HCT116 (cell line): ENCODE measurements at regions not wholly inside any gene's neighbourhood (a gene's known extent, or its start where the extent isn't known, plus 50 kb on each side); places are given as distances from the start of the nearest gene placed in this dataset.

Source experiments
- ATAC-seq: fragments of 200-7000 bp; cut with Tn5 transposase; 2 replicates; pipeline ENCODE4 v1.9.1; 2020; ENCODE audit warnings: mild to moderate bottlenecking, moderate library complexity
- BruUV-seq: library from RNA; stranded (reverse); fragments of 400-500 nt; replicated peaks from 2 replicates; lab custom pipeline; 2021; lab: Mats Ljungman, UMichigan
- CTCF ChIA-PET: fragments of 300-600 bp; sonication (Branson Sonifier 250); formaldehyde crosslinking; loops from one replicate; lab custom pipeline; 2021; ENCODE audit warnings: antibody characterized with exemption; lab: Charles Lee
- POLR2A ChIA-PET: fragments of 300-600, 350-600 bp; sonication (Branson Sonifier 250); formaldehyde crosslinking; loops from one replicate; lab custom pipeline; 2021; ENCODE audit warnings: antibody characterized with exemption; lab: Charles Lee
- RAD21 ChIA-PET, 2 experiments: fragments of 300-600 bp; sonication (Branson Sonifier 250); formaldehyde crosslinking; loops; one replicate each; lab custom pipeline; 2023; ENCODE audit warnings: low total read pairs in 2 of 2; ENCODE audit not compliant: uncharacterized antibody in 2 of 2, unreplicated experiment in 2 of 2, low non-redundant PET in 1 of 2; lab: Charles Lee
- DNase-seq: peaks from one replicate; pipeline ENCODE4 v3.0.0-alpha.2; 2010; ENCODE audit warnings: low read depth, low spot score
- H2AFZ ChIP-seq: fragments of 200-600 bp; shearing (Covaris generic), sonication (generic); 2 replicates; pipeline ENCODE4 v1.6.1; 2017; ENCODE audit warnings: low read depth, mixed run types, mixed read lengths, antibody characterized with exemption, low read length; ENCODE audit not compliant: poor library complexity, severe bottlenecking
- H3K27ac ChIP-seq: 2 replicates; pipeline ENCODE4 v1.5.1; 2012; ENCODE audit warnings: low read depth, low read length
- H3K27me3 ChIP-seq: fragments of 200-600 bp; sonication (generic); 2 replicates; pipeline ENCODE4 v1.6.1; 2016; ENCODE audit warnings: mixed run types, low read length, mixed read lengths; ENCODE audit not compliant: insufficient read depth
- H3K36me3 ChIP-seq, 2 experiments: fragments of 200-500 bp in 1 of 2; fragments of 200-600 bp in 1 of 2; sonication (Bioruptor generic) in 1 of 2; sonication (generic) in 1 of 2; 2 replicates each; pipeline versions ENCODE4 v1.5.1 to v1.6.1; 2014 to 2016; ENCODE audit warnings: low read length in 2 of 2, inconsistent platforms in 1 of 2, mixed read lengths in 1 of 2, mixed run types in 1 of 2; ENCODE audit not compliant: insufficient read depth in 2 of 2, control insufficient read depth in 1 of 2
- H3K4me1 ChIP-seq, 2 experiments: fragments of 200-600 bp in 1 of 2; sonication (generic) in 1 of 2; 2 replicates each; pipeline versions ENCODE4 v1.5.1 to v1.6.1; 2012 to 2017; ENCODE audit warnings: low read length in 2 of 2, inconsistent platforms in 1 of 2, mild to moderate bottlenecking in 1 of 2, mixed read lengths in 1 of 2, mixed run types in 1 of 2, moderate library complexity in 1 of 2; ENCODE audit not compliant: insufficient read depth in 2 of 2, control insufficient read depth in 1 of 2
- H3K4me2 ChIP-seq: fragments of 200-600 bp; sonication (generic); 2 replicates; pipeline ENCODE4 v1.6.1; 2017; ENCODE audit warnings: mixed run types, low read length, mixed read lengths
- H3K4me3 ChIP-seq, 2 experiments: fragments of 200-600 bp in 1 of 2; sonication (generic) in 1 of 2; replicated peaks in 1 of 2; 2 replicates each; pipeline ENCODE4 v1.5.1; 2011 to 2016; ENCODE audit warnings: low read length in 2 of 2, control low read depth in 1 of 2, low read depth in 1 of 2, mild to moderate bottlenecking in 1 of 2, mixed read lengths in 1 of 2, mixed run types in 1 of 2
- H3K79me2 ChIP-seq: fragments of 200-600 bp; sonication (generic); 2 replicates; pipeline ENCODE4 v1.6.1; 2017; ENCODE audit warnings: mild to moderate bottlenecking, mixed run types, low read length, moderate library complexity, mixed read lengths; ENCODE audit not compliant: insufficient read depth
- H3K9ac ChIP-seq: fragments of 200-600 bp; sonication (generic); 2 replicates; pipeline ENCODE4 v1.6.1; 2016; ENCODE audit warnings: low read length, mixed read lengths
- H3K9me2 ChIP-seq: fragments of 200-600 bp; sonication (generic), shearing (Covaris generic); 2 replicates; pipeline ENCODE4 v1.6.1; 2017; ENCODE audit warnings: mixed run types, mild to moderate bottlenecking, moderate library complexity; ENCODE audit not compliant: insufficient read depth
- H3K9me3 ChIP-seq, 2 experiments: fragments of 200-500 bp in 1 of 2; fragments of 200-600 bp in 1 of 2; sonication (Bioruptor generic) in 1 of 2; sonication (generic) in 1 of 2; 2 replicates each; pipeline ENCODE4 v1.6.1; 2014 to 2017; ENCODE audit warnings: low read length in 2 of 2, mixed read lengths in 2 of 2, inconsistent platforms in 1 of 2, low read depth in 1 of 2, mild to moderate bottlenecking in 1 of 2, mixed run types in 1 of 2, moderate library complexity in 1 of 2; ENCODE audit not compliant: control insufficient read depth in 1 of 2, insufficient read depth in 1 of 2
- H4K20me1 ChIP-seq: fragments of 200-600 bp; sonication (generic), shearing (Covaris generic); 2 replicates; pipeline ENCODE4 v1.6.1; 2017; ENCODE audit warnings: mixed run types, mild to moderate bottlenecking, moderate library complexity; ENCODE audit not compliant: insufficient read depth
- CBX3 ChIP-seq: IDR thresholded peaks from 2 replicates; pipeline ENCODE4 v1.6.1; 2012; ENCODE audit warnings: low read depth
- CEBPB ChIP-seq: IDR thresholded peaks from 2 replicates; pipeline ENCODE4 v1.6.1; 2012; ENCODE audit warnings: low read depth
- EGR1 ChIP-seq: IDR thresholded peaks from 2 replicates; pipeline ENCODE4 v1.6.1; 2012; ENCODE audit warnings: low read depth
- EZH2 ChIP-seq: fragments of 200-600 bp; sonication (generic); IDR thresholded peaks from 2 replicates; pipeline ENCODE4 v1.6.1; 2017; ENCODE audit warnings: antibody characterized with exemption, mixed run types
- EZH2phosphoT487 ChIP-seq: fragments of 200-600 bp; IDR thresholded peaks from 2 replicates; pipeline ENCODE4 v1.6.1; 2018; ENCODE audit warnings: antibody characterized with exemption, borderline replicate concordance
- FOSL1 ChIP-seq: IDR thresholded peaks from 2 replicates; pipeline ENCODE4 v1.6.1; 2012; ENCODE audit warnings: low read depth
- JUND ChIP-seq: IDR thresholded peaks from 2 replicates; pipeline ENCODE4 v1.6.1; 2012
- POLR2A ChIP-seq: IDR thresholded peaks from 2 replicates; pipeline ENCODE4 v1.7.0; 2011; ENCODE audit warnings: borderline replicate concordance; ENCODE audit not compliant: insufficient read depth, insufficient read length; ENCODE audit errors: extremely low read depth
- RAD21 ChIP-seq: IDR thresholded peaks from 2 replicates; pipeline ENCODE4 v1.6.1; 2012; ENCODE audit warnings: low read depth, mild to moderate bottlenecking
- SIN3A ChIP-seq: IDR thresholded peaks from 2 replicates; pipeline ENCODE4 v1.6.1; 2012; ENCODE audit warnings: low read depth
- SP1 ChIP-seq: IDR thresholded peaks from 2 replicates; pipeline ENCODE4 v1.6.1; 2012; ENCODE audit warnings: low read depth
- SRF ChIP-seq: IDR thresholded peaks from 2 replicates; pipeline ENCODE4 v1.6.1; 2012; ENCODE audit warnings: low read depth
- TCF7L2 ChIP-seq: IDR thresholded peaks from 2 replicates; pipeline ENCODE4 v1.7.0; 2011; ENCODE audit warnings: borderline replicate concordance, inconsistent platforms; ENCODE audit not compliant: insufficient read depth, insufficient read length; ENCODE audit errors: extremely low read depth
- ZFX ChIP-seq: fragments of 450-650 bp; IDR thresholded peaks from 2 replicates; pipeline ENCODE4 v1.6.1; 2017
- ZNF274 ChIP-seq: fragments of 200-500 bp; sonication (Bioruptor generic); IDR thresholded peaks from 2 replicates; pipeline ENCODE4 v1.6.1; 2014; ENCODE audit warnings: mild to moderate bottlenecking, low read depth, low read length, inconsistent platforms
- intact Hi-C: fragments of 100-400 bp; cut with micrococcal nuclease; formaldehyde crosslinking; loops from 2 replicates; pipeline ENCODE4 v1.10.0; 2022
- TF ChIP-seq, protein P1 (sequence below): IDR thresholded peaks from 2 replicates; pipeline ENCODE4 v1.6.1; 2011; ENCODE audit warnings: mild to moderate bottlenecking, low read length, moderate library complexity; ENCODE audit not compliant: insufficient replicate concordance; ENCODE audit errors: extremely low read depth
- TF ChIP-seq, protein P2 (sequence below), 3 experiments: fragments of 200-600 bp in 1 of 3; sonication (generic) in 1 of 3; IDR thresholded peaks in 2 of 3; conservative IDR thresholded peaks in 1 of 3; 2 replicates each; pipeline ENCODE4 v1.5.1; 2012 to 2017; ENCODE audit warnings: low read depth in 2 of 3, low read length in 2 of 3, antibody characterized with exemption in 1 of 3, borderline replicate concordance in 1 of 3, control low read depth in 1 of 3, mild to moderate bottlenecking in 1 of 3, mixed read lengths in 1 of 3, mixed run types in 1 of 3, moderate library complexity in 1 of 3; ENCODE audit not compliant: insufficient read depth in 1 of 3
- TF ChIP-seq, protein P3 (sequence below): IDR thresholded peaks from 2 replicates; pipeline ENCODE4 v1.6.1; 2012
- TF ChIP-seq, protein P4 (sequence below): IDR thresholded peaks from 2 replicates; pipeline ENCODE4 v1.6.1; 2012
- TF ChIP-seq, protein P5 (sequence below): IDR thresholded peaks from 2 replicates; pipeline ENCODE4 v1.6.1; 2012; ENCODE audit warnings: low read depth

DNA sequence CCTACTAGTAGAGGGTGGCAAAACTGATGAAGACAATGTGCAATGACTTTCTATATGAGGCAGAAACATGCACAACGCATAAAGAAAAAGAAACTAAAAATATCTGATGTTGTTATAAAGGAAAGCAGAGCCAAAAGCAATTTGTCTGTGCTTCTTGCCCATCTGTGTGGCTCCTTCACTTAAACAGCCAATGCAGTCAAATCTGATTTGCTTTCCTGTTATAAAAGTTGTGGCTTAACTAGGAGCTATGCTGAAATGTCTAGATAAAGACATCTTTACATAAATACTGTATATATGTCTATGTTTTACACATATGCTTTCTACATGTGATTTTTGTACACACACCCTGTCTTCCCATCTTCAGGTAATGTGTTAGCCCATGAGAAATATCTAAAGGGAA lies 508.2 kb downstream of the CETN3 start:
- intact Hi-C loops, result no loop called here
- CTCF ChIA-PET, result no interaction called here
- no peaks in the 10 kb centered on the region for H3K27me3 ChIP-seq
- no peak overlapping the region for H3K27ac ChIP-seq
- H4K20me1 ChIP-seq, result no peaks in the 10 kb centered on the region
- POLR2A ChIA-PET, result no interaction called here
- no peak for DNase-seq
- H3K4me2 ChIP-seq, result no peak overlapping the region
- ATAC-seq, result no peak
- TF ChIP-seq TCF7L2, result no peak
- TF ChIP-seq, protein P1, sequence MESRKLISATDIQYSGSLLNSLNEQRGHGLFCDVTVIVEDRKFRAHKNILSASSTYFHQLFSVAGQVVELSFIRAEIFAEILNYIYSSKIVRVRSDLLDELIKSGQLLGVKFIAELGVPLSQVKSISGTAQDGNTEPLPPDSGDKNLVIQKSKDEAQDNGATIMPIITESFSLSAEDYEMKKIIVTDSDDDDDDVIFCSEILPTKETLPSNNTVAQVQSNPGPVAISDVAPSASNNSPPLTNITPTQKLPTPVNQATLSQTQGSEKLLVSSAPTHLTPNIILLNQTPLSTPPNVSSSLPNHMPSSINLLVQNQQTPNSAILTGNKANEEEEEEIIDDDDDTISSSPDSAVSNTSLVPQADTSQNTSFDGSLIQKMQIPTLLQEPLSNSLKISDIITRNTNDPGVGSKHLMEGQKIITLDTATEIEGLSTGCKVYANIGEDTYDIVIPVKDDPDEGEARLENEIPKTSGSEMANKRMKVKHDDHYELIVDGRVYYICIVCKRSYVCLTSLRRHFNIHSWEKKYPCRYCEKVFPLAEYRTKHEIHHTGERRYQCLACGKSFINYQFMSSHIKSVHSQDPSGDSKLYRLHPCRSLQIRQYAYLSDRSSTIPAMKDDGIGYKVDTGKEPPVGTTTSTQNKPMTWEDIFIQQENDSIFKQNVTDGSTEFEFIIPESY, result no peak
- no peak for TF ChIP-seq SRF
- no peak for TF ChIP-seq JUND
- TF ChIP-seq, protein P2, sequence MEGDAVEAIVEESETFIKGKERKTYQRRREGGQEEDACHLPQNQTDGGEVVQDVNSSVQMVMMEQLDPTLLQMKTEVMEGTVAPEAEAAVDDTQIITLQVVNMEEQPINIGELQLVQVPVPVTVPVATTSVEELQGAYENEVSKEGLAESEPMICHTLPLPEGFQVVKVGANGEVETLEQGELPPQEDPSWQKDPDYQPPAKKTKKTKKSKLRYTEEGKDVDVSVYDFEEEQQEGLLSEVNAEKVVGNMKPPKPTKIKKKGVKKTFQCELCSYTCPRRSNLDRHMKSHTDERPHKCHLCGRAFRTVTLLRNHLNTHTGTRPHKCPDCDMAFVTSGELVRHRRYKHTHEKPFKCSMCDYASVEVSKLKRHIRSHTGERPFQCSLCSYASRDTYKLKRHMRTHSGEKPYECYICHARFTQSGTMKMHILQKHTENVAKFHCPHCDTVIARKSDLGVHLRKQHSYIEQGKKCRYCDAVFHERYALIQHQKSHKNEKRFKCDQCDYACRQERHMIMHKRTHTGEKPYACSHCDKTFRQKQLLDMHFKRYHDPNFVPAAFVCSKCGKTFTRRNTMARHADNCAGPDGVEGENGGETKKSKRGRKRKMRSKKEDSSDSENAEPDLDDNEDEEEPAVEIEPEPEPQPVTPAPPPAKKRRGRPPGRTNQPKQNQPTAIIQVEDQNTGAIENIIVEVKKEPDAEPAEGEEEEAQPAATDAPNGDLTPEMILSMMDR (IDR thresholded peaks at IDR 0.05 in 2 of 3, conservative IDR thresholded peaks at IDR 0.05 in 1 of 3; ENCODE audit: borderline replicate concordance in 1 of 3, insufficient read depth in 1 of 3, low read depth in 2 of 3, low read length in 2 of 3), result no peak
- no peak for TF ChIP-seq CEBPB
- no peak for TF ChIP-seq ZNF274
- no peak for TF ChIP-seq POLR2A
- TF ChIP-seq EZH2phosphoT487, result no peak
- no peak for TF ChIP-seq SP1
- no peak for TF ChIP-seq SIN3A
- no peak for TF ChIP-seq ZFX
- no peak for TF ChIP-seq CBX3
- TF ChIP-seq FOSL1, result no peak
- TF ChIP-seq, protein P3, sequence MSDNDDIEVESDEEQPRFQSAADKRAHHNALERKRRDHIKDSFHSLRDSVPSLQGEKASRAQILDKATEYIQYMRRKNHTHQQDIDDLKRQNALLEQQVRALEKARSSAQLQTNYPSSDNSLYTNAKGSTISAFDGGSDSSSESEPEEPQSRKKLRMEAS, result no peak
- TF ChIP-seq RAD21, result no peak
- no peak for TF ChIP-seq EZH2
- TF ChIP-seq, protein P4, sequence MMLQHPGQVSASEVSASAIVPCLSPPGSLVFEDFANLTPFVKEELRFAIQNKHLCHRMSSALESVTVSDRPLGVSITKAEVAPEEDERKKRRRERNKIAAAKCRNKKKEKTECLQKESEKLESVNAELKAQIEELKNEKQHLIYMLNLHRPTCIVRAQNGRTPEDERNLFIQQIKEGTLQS, result no peak
- TF ChIP-seq EGR1, result no peak
- TF ChIP-seq, protein P5, sequence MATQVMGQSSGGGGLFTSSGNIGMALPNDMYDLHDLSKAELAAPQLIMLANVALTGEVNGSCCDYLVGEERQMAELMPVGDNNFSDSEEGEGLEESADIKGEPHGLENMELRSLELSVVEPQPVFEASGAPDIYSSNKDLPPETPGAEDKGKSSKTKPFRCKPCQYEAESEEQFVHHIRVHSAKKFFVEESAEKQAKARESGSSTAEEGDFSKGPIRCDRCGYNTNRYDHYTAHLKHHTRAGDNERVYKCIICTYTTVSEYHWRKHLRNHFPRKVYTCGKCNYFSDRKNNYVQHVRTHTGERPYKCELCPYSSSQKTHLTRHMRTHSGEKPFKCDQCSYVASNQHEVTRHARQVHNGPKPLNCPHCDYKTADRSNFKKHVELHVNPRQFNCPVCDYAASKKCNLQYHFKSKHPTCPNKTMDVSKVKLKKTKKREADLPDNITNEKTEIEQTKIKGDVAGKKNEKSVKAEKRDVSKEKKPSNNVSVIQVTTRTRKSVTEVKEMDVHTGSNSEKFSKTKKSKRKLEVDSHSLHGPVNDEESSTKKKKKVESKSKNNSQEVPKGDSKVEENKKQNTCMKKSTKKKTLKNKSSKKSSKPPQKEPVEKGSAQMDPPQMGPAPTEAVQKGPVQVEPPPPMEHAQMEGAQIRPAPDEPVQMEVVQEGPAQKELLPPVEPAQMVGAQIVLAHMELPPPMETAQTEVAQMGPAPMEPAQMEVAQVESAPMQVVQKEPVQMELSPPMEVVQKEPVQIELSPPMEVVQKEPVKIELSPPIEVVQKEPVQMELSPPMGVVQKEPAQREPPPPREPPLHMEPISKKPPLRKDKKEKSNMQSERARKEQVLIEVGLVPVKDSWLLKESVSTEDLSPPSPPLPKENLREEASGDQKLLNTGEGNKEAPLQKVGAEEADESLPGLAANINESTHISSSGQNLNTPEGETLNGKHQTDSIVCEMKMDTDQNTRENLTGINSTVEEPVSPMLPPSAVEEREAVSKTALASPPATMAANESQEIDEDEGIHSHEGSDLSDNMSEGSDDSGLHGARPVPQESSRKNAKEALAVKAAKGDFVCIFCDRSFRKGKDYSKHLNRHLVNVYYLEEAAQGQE, result no peak
- TF ChIP-seq, all 23 proteins: peak for 0
- Histone ChIP-seq H3K79me2 (no peaks in the 10 kb centered on the region), H3K4me1 (no peaks in the 10 kb centered on the region), H3K9me3 (0 out of 4 replicates have a peak, but pooled peaks cover 0 to under 1% of the 10 kb centered on the region in 2 experiments), H2AFZ (no peak overlapping the region), H3K9me2 (no peaks in the 10 kb centered on the region), H3K36me3 (no peaks in the 10 kb centered on the region), H3K4me3 (no peak overlapping the region), H3K9ac (no peak overlapping the region)
- RAD21 ChIA-PET, result no interaction called here
- no TSS peak for BruUV-seq
